C4-2B (cell line): ENCODE measurements at regions not wholly inside any gene's neighbourhood (a gene's known extent, or its start where the extent isn't known, plus 50 kb on each side); places are given as distances from the start of the nearest gene placed in this dataset.

ENCODE experiments used
- CTCF ChIP-seq: fragments of 450-650 bp; conservative IDR thresholded peaks from 2 replicates; pipeline ENCODE4 v1.5.1; 2017; ENCODE audit warnings: mild to moderate bottlenecking
- ZFX ChIP-seq: fragments of 450-650 bp; IDR thresholded peaks from 2 replicates; pipeline ENCODE4 v1.6.1; 2017

- TF ChIP-seq CTCF (no peak), ZFX (no peak)
Observed at GRCh38 chr6:141866731-141867497, 265.8 kb upstream of the GJE1 start.
